H1 (cell line): ENCODE measurements at regions not wholly inside any gene's neighbourhood (a gene's known extent, or its start where the extent isn't known, plus 50 kb on each side); places are given as distances from the start of the nearest gene placed in this dataset.

Experiments used
- CTCF ChIA-PET: fragments of 300-600 bp; sonication (Branson Sonifier 250); formaldehyde crosslinking; loops from one replicate; lab custom pipeline; 2021; ENCODE audit not compliant: partially characterized antibody; lab: Charles Lee
- POLR2A ChIA-PET: fragments of 300-600 bp; sonication (Branson Sonifier 250); formaldehyde crosslinking; loops from one replicate; lab custom pipeline; 2021; ENCODE audit warnings: inconsistent platforms; ENCODE audit not compliant: partially characterized antibody; lab: Charles Lee
- DNase-seq, 2 experiments: peaks; one replicate each; pipeline versions ENCODE4 v3.0.0 to v3.0.0-alpha.2; 2010 to 2022; ENCODE audit warnings: low spot score in 2 of 2, low read depth in 1 of 2, mixed read lengths in 1 of 2
- FAIRE-seq: peaks from 2 replicates; lab custom pipeline; 2011; peaks lifted over from hg19 to GRCh38; lab: Jason Lieb, UNC
- H2AFZ ChIP-seq: 2 replicates; pipeline ENCODE4 v1.8.1; 2012; ENCODE audit warnings: low read length, inconsistent platforms
- H2AK5ac ChIP-seq: 2 replicates; pipeline ENCODE4 v1.6.1; 2013; ENCODE audit warnings: low read depth, low read length
- H2BK120ac ChIP-seq: replicated peaks from 2 replicates; pipeline ENCODE3; 2013; ENCODE audit warnings: low read depth, low read length, inconsistent platforms
- H2BK12ac ChIP-seq: 2 replicates; pipeline ENCODE4 v1.6.1; 2013; ENCODE audit warnings: low read depth, low read length
- H2BK15ac ChIP-seq: 2 replicates; pipeline ENCODE4 v1.6.1; 2013; ENCODE audit warnings: low read length
- H2BK20ac ChIP-seq: 2 replicates; pipeline ENCODE4 v1.6.1; 2013; ENCODE audit warnings: low read length
- H2BK5ac ChIP-seq: 2 replicates; pipeline ENCODE4 v1.6.1; 2013; ENCODE audit warnings: low read depth, low read length
- H3K14ac ChIP-seq: 2 replicates; pipeline ENCODE4 v1.6.1; 2013; ENCODE audit warnings: inconsistent platforms; ENCODE audit not compliant: insufficient read length
- H3K18ac ChIP-seq: 2 replicates; pipeline ENCODE4 v1.6.1; 2013; ENCODE audit warnings: low read length; ENCODE audit errors: extremely low read depth
- H3K23ac ChIP-seq: 2 replicates; pipeline ENCODE4 v1.6.1; 2013; ENCODE audit warnings: inconsistent platforms; ENCODE audit not compliant: insufficient read length
- H3K23me2 ChIP-seq: 2 replicates; pipeline ENCODE4 v1.6.1; 2013; ENCODE audit warnings: low read depth, low read length
- H3K27ac ChIP-seq: 2 replicates; pipeline ENCODE4 v1.6.1; 2011; ENCODE audit warnings: low read depth, low read length, inconsistent platforms
- H3K27me3 ChIP-seq, 4 experiments: replicated peaks in 1 of 4; 1 replicate in 1 of 4; 2 replicates in 3 of 4; pipeline versions ENCODE4 v1.6.1 to v1.8.1; 2011 to 2013; ENCODE audit warnings: low read length in 3 of 4, mild to moderate bottlenecking in 3 of 4, inconsistent platforms in 2 of 4, mixed read lengths in 2 of 4, moderate library complexity in 1 of 4; ENCODE audit not compliant: control insufficient read depth in 3 of 4, insufficient read depth in 3 of 4; ENCODE audit errors: extremely low read depth in 1 of 4
- H3K36me3 ChIP-seq, 4 experiments: 2 replicates each; pipeline versions ENCODE4 v1.6.1 to v1.8.1; 2011 to 2013; ENCODE audit warnings: mild to moderate bottlenecking in 4 of 4, low read length in 3 of 4, moderate library complexity in 2 of 4, control low read depth in 1 of 4, inconsistent platforms in 1 of 4; ENCODE audit not compliant: insufficient read depth in 4 of 4, control insufficient read depth in 2 of 4
- H3K4ac ChIP-seq: replicated peaks from 2 replicates; pipeline ENCODE3; 2013; ENCODE audit warnings: low read length, low read depth, mixed read lengths, inconsistent platforms; ENCODE audit not compliant: insufficient read length
- H3K4me1 ChIP-seq, 4 experiments: replicated peaks in 1 of 4; 1 replicate in 1 of 4; 2 replicates in 3 of 4; pipeline versions ENCODE4 v1.6.1 to v1.8.1; 2011 to 2013; ENCODE audit warnings: low read length in 3 of 4, inconsistent platforms in 2 of 4, mixed read lengths in 1 of 4; ENCODE audit not compliant: insufficient read depth in 4 of 4, control insufficient read depth in 3 of 4
- H3K4me2 ChIP-seq, 2 experiments: 2 replicates each; pipeline versions ENCODE4 v1.6.1 to v1.8.1; 2011 to 2013; ENCODE audit warnings: low read depth in 2 of 2, low read length in 2 of 2, control low read depth in 1 of 2, inconsistent platforms in 1 of 2, mild to moderate bottlenecking in 1 of 2; ENCODE audit not compliant: insufficient read depth in 1 of 2
- H3K4me3 ChIP-seq, 4 experiments: fragments of 200-600, 300-600 bp in 1 of 4; sonication (generic), shearing (Covaris generic), sonication (Bioruptor Twin) in 1 of 4; 2 replicates each; pipeline versions ENCODE4 v1.5.1 to v1.8.1; 2011 to 2016; ENCODE audit warnings: low read length in 4 of 4, low read depth in 3 of 4, control low read depth in 2 of 4, inconsistent platforms in 2 of 4, mild to moderate bottlenecking in 2 of 4, mixed read lengths in 1 of 4, moderate library complexity in 1 of 4; ENCODE audit not compliant: insufficient read depth in 2 of 4; ENCODE audit errors: extremely low read depth in 1 of 4
- H3K56ac ChIP-seq: replicated peaks from 2 replicates; pipeline ENCODE3; 2013; ENCODE audit warnings: low read depth, mild to moderate bottlenecking, mixed read lengths, low read length, inconsistent platforms; ENCODE audit not compliant: insufficient read length
- H3K79me1 ChIP-seq: 2 replicates; pipeline ENCODE4 v1.6.1; 2013; ENCODE audit warnings: low read depth, low read length, control low read depth
- H3K79me2 ChIP-seq, 2 experiments: 2 replicates each; pipeline versions ENCODE4 v1.6.1 to v1.8.1; 2012 to 2013; ENCODE audit warnings: low read length in 2 of 2, mild to moderate bottlenecking in 2 of 2, inconsistent platforms in 1 of 2; ENCODE audit not compliant: insufficient read depth in 2 of 2, control insufficient read depth in 1 of 2
- H3K9ac ChIP-seq, 4 experiments: replicated peaks in 1 of 4; 1 replicate in 1 of 4; 2 replicates in 3 of 4; pipeline versions ENCODE4 v1.6.1 to v1.8.1; 2011 to 2013; ENCODE audit warnings: low read depth in 3 of 4, low read length in 3 of 4, control low read depth in 2 of 4, mild to moderate bottlenecking in 2 of 4, moderate library complexity in 2 of 4, inconsistent platforms in 1 of 4; ENCODE audit errors: extremely low read depth in 1 of 4
- H3K9me3 ChIP-seq, 2 experiments: 2 replicates each; pipeline versions ENCODE4 v1.6.1 to v1.8.1; 2012 to 2013; ENCODE audit warnings: mild to moderate bottlenecking in 2 of 2, moderate library complexity in 2 of 2, control low read depth in 1 of 2, inconsistent platforms in 1 of 2, low read depth in 1 of 2, low read length in 1 of 2, mixed read lengths in 1 of 2; ENCODE audit not compliant: insufficient read depth in 2 of 2
- H4K20me1 ChIP-seq, 2 experiments: replicated peaks in 1 of 2; 2 replicates each; pipeline versions ENCODE3 to v1.8.1; 2011 to 2013; ENCODE audit warnings: inconsistent platforms in 2 of 2, low read length in 2 of 2, mild to moderate bottlenecking in 1 of 2; ENCODE audit not compliant: insufficient read depth in 2 of 2, control insufficient read depth in 1 of 2
- H4K5ac ChIP-seq: 2 replicates; pipeline ENCODE4 v1.6.1; 2013; ENCODE audit warnings: low read length, low read depth, mixed read lengths, inconsistent platforms; ENCODE audit not compliant: insufficient read length
- H4K8ac ChIP-seq: 2 replicates; pipeline ENCODE4 v1.8.0; 2013; ENCODE audit warnings: mild to moderate bottlenecking, moderate library complexity, low read length, inconsistent platforms; ENCODE audit not compliant: insufficient read depth; ENCODE audit errors: extremely low read depth
- H4K91ac ChIP-seq: replicated peaks from 2 replicates; pipeline ENCODE3; 2013; ENCODE audit warnings: low read length, mixed read lengths, inconsistent platforms; ENCODE audit not compliant: insufficient read length
- BRCA1 ChIP-seq: IDR thresholded peaks from 2 replicates; pipeline ENCODE4 v1.6.1; 2012; ENCODE audit warnings: low read depth, low read length, improper control_type of control experiment
- GABPA ChIP-seq: IDR thresholded peaks from 2 replicates; pipeline ENCODE4 v1.6.1; 2011; ENCODE audit warnings: mild to moderate bottlenecking, low read length, moderate library complexity, borderline replicate concordance; ENCODE audit not compliant: insufficient read depth
- WGBS, 2 experiments: shearing (Covaris generic) in 1 of 2; methylation state at CpG; one replicate each; pipeline versions ENCODE4 v1.1.6 to v1.1.7; 2013 to 2015; ENCODE audit warnings: low lambda C conversion rate in 2 of 2, mixed read lengths in 2 of 2, inconsistent platforms in 1 of 2, low coverage in 1 of 2, missing lambda C conversion rate in 1 of 2; ENCODE audit not compliant: insufficient replicate concordance in 2 of 2, insufficient coverage in 1 of 2, insufficient read length in 1 of 2; ENCODE audit errors: extremely low coverage in 1 of 2, missing lambda C conversion rate in 1 of 2; 5-methylcytosine and 5-hydroxymethylcytosine counted together

DNA sequence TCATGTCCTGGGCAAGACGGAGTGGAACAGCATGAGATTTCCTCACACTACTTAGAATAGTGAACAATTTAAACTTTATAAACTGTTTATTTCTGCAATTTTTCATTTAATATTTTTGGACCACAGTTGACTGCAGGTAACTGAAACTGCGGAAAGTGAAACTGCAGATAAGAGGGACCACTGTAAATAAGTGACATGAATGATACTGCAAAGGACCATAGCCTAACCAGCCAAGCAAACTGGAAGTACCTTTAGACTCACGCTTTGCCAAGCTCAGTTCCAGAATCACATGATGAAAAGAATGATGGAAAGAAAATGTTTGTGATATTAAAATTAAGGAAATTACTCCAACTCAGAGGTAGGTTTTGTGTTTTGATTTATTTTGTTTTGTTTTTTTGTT lies 94.6 kb upstream of the ITGA4 start:
- no peak overlapping the region for H4K91ac ChIP-seq
- no peak overlapping the region for H2BK20ac ChIP-seq
- H2AK5ac ChIP-seq, result no peak overlapping the region
- no peaks in the 10 kb centered on the region for H3K9me3 ChIP-seq
- WGBS, 2 experiments, result 93% methylated on average over 3 of the region's 3 CpGs; no CpG with 5 or more reads in 1 of the 2 experiments
- no peaks in the 10 kb centered on the region for H3K36me3 ChIP-seq
- no peaks in the 10 kb centered on the region for H3K23me2 ChIP-seq
- no peak overlapping the region for H2AFZ ChIP-seq
- H3K79me1 ChIP-seq, result no peaks in the 10 kb centered on the region
- H3K79me2 ChIP-seq, result no peaks in the 10 kb centered on the region
- H3K14ac ChIP-seq, result no peak overlapping the region
- no peak overlapping the region for H3K4me3 ChIP-seq
- CTCF ChIA-PET, result interaction anchor here (1.0 kb wide), 1 partner anchor 12 kb away, joined by 3 read pairs; no protein-coding TSS in a partner anchor
- H3K56ac ChIP-seq, result no peak overlapping the region
- no peak overlapping the region for H2BK12ac ChIP-seq
- no peak overlapping the region for H2BK5ac ChIP-seq
- TF ChIP-seq GABPA, result no peak
- no peak for TF ChIP-seq BRCA1
- no peak overlapping the region for H3K4me2 ChIP-seq
- FAIRE-seq (no peak), DNase-seq (no peak)
- H2BK15ac ChIP-seq, result no peak overlapping the region
- no peak overlapping the region for H3K18ac ChIP-seq
- H3K4ac ChIP-seq, result no peak overlapping the region
- H2BK120ac ChIP-seq, result no peak overlapping the region
- H3K27me3 ChIP-seq, result no peaks in the 10 kb centered on the region
- H3K27ac ChIP-seq, result no peak overlapping the region
- no peaks in the 10 kb centered on the region for H3K4me1 ChIP-seq
- H4K8ac ChIP-seq, result no peak overlapping the region
- H4K5ac ChIP-seq, result no peak overlapping the region
- H3K23ac ChIP-seq, result no peak overlapping the region
- H3K9ac ChIP-seq, result no peak overlapping the region
- POLR2A ChIA-PET, result no interaction called here
- H4K20me1 ChIP-seq, result no peaks in the 10 kb centered on the region
